ENCODE measurements at regions not wholly inside any gene's neighbourhood (a gene's known extent, or its start where the extent isn't known, plus 50 kb on each side); places are given as distances from the start of the nearest gene placed in this dataset.
A peak's percentile ranks its signal among the peaks of the same experiment; 100 is the strongest.

DNA sequence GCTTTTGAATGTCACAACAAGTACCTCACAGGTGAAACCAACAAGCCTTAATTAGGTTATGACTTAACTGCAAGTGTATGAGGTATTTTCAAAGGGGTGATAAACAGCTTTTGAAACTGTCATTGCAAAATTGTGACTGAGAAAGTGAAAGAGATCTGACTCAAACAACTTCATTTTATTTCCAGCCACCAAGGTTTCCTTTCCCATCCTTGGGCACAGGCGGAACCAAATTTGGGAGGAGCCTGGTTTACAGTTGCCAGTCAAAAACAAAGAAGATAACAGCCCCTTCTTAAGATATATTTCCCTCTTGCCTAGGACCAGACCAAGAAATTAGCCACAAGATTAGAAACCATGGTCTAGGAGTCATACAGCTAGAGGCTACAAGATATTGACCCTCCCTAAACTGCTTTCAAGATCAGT lies 417.1 kb downstream of the CSNK1G3 start:
- Histone ChIP-seq H3K4me1 (ENCODE audit: low read depth, poor library complexity, severe bottlenecking) (peaks cover 21% of the 10 kb centered on the region), H3K9ac (no peak overlapping the region), H4K20me1 (ENCODE audit: insufficient read depth) (no peaks in the 10 kb centered on the region), H3K79me2 (ENCODE audit: insufficient read depth, low read depth) (no peaks in the 10 kb centered on the region), H3K36me3 (ENCODE audit: insufficient read depth) (no peaks in the 10 kb centered on the region), H2AFZ (ENCODE audit: low read depth) (no peak overlapping the region), H3K27ac (peak overlapping the region; percentile 18; the same call in 1 of the 2 replicates), H3K27me3 (ENCODE audit: insufficient read depth, low read depth) (no peaks in the 10 kb centered on the region), H3K4me3 (IDR thresholded peaks at IDR 0.05; ENCODE audit: insufficient read depth, low read depth, low read length) (no peak overlapping the region), H3K4me2 (peak overlapping the region; percentile 13)
- no peak for TF ChIP-seq CTCF (conservative IDR thresholded peaks at IDR 0.05; ENCODE audit: low read depth, low read length)

DNA sequence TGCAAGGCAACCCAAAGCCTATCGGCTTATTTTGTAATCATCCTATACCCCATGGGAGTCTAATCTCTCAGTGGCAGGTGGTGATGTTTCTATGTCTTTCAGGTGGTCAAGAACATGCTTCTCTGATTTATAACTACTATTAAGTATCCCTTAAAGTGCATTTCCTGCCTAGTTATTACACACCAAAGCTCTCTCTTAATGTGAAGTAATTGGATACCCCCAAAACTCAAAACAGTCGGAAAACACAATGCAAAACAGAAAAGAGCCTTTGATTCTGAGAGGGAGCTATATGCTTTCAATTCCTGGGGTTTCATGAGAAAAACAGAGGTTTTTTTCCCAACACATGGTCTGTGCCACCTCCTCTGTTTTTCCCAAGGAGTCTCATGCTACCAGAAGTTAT lies 416.4 kb downstream of the CSNK1G3 start:
- H3K27ac ChIP-seq, result peak overlapping the region; percentile 18; the same call in 1 of the 2 replicates
- no peak overlapping the region for H2AFZ ChIP-seq (ENCODE audit: low read depth)
- H3K4me3 ChIP-seq (IDR thresholded peaks at IDR 0.05; ENCODE audit: insufficient read depth, low read depth, low read length), result no peak overlapping the region
- no peaks in the 10 kb centered on the region for H3K27me3 ChIP-seq (ENCODE audit: insufficient read depth, low read depth)
- no peaks in the 10 kb centered on the region for H3K36me3 ChIP-seq (ENCODE audit: insufficient read depth)
- no peak overlapping the region for H3K9ac ChIP-seq
- H3K79me2 ChIP-seq (ENCODE audit: insufficient read depth, low read depth), result no peaks in the 10 kb centered on the region
- peaks cover 21% of the 10 kb centered on the region for H3K4me1 ChIP-seq (ENCODE audit: low read depth, poor library complexity, severe bottlenecking)
- H4K20me1 ChIP-seq (ENCODE audit: insufficient read depth), result no peaks in the 10 kb centered on the region
- peak overlapping the region; percentile 13; the same call in 1 of the 2 replicates for H3K4me2 ChIP-seq
- no peak for TF ChIP-seq CTCF (conservative IDR thresholded peaks at IDR 0.05; ENCODE audit: low read depth, low read length)

DNA sequence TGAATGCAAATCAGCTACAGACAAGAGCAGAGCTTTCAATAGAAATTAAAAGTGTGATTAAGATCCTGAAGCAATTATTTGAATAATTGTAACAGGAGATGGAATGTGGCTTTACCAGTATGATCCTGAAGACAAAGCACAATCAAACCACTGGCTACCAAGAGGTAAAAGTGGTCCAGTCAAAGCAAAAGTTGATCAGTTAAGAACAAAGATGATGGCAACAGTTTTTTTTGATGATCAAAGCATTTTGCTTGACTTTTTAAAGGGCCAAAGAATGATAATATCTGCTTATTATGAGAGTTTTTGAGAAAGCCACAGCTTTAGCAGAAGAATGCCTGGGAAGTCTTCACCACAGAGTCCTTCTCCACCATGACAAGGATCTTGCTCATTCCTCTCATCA lies 409.2 kb downstream of the CSNK1G3 start:
- no peak for TF ChIP-seq CTCF (conservative IDR thresholded peaks at IDR 0.05; ENCODE audit: low read depth, low read length)
- Histone ChIP-seq H3K4me1 (ENCODE audit: low read depth, poor library complexity, severe bottlenecking) (peaks cover 5% of the 10 kb centered on the region), H3K27ac (no peak overlapping the region), H3K4me3 (IDR thresholded peaks at IDR 0.05; ENCODE audit: insufficient read depth, low read depth, low read length) (no peak overlapping the region), H3K27me3 (ENCODE audit: insufficient read depth, low read depth) (no peaks in the 10 kb centered on the region), H2AFZ (ENCODE audit: low read depth) (no peak overlapping the region), H3K4me2 (no peak overlapping the region), H3K36me3 (ENCODE audit: insufficient read depth) (no peaks in the 10 kb centered on the region), H3K9ac (no peak overlapping the region), H3K79me2 (ENCODE audit: insufficient read depth, low read depth) (no peaks in the 10 kb centered on the region), H4K20me1 (ENCODE audit: insufficient read depth) (no peaks in the 10 kb centered on the region)

DNA sequence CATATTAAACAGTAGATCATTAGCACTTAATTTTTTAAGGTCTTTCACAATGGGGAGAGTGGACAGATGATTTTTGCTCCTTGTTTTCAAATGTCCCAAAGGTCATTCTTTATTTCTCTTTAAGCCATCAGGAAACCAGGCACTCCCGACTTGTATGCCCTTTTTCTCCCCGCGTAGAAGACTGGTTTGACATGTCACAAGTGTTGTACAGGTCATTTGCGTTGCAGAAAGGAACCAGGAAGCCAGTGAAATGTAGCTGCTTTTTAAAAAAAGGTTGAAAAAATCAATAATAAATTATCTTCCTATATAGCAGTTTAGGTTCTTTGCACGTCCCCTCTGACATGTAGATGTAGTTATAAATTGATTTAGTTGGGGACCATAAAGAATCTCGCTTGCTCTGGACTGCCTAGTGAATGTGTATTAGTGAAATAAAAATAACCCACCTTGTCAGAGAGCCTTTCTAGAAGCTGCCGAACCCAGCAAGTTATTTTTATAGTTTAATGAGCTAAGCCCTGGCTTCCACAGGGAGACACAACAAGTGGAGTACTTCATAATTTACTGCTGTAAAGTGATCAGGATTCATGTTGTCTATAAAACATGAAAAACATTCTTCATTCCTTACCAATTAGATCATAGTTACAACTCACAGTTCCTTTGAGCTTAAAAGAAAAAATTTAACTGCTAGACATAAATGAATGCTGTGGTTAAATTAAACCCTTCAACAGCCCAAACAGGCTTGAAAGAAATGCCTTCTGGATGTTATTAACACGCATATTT lies 404.6 kb downstream of the CSNK1G3 start:
- H3K79me2 ChIP-seq (ENCODE audit: insufficient read depth, low read depth), result no peaks in the 10 kb centered on the region
- H3K4me1 ChIP-seq (ENCODE audit: low read depth, poor library complexity, severe bottlenecking), result peaks cover 4% of the 10 kb centered on the region
- H3K9ac ChIP-seq, result no peak overlapping the region
- no peak overlapping the region for H3K27ac ChIP-seq
- no peak overlapping the region for H3K4me3 ChIP-seq (IDR thresholded peaks at IDR 0.05; ENCODE audit: insufficient read depth, low read depth, low read length)
- H3K27me3 ChIP-seq (ENCODE audit: insufficient read depth, low read depth), result no peaks in the 10 kb centered on the region; the same call in 1 of the 2 replicates
- no peaks in the 10 kb centered on the region for H4K20me1 ChIP-seq (ENCODE audit: insufficient read depth)
- H3K36me3 ChIP-seq (ENCODE audit: insufficient read depth), result no peaks in the 10 kb centered on the region
- no peak overlapping the region for H2AFZ ChIP-seq (ENCODE audit: low read depth)
- no peak overlapping the region for H3K4me2 ChIP-seq
- no peak for TF ChIP-seq CTCF (conservative IDR thresholded peaks at IDR 0.05; ENCODE audit: low read depth, low read length)
